WTC11 (cell line): ENCODE measurements at regions not wholly inside any gene's neighbourhood (a gene's known extent, or its start where the extent isn't known, plus 50 kb on each side); places are given as distances from the start of the nearest gene placed in this dataset.

Experiments
- ATAC-seq: fragments of 200-7000 bp; cut with Tn5 transposase; 2 replicates; pipeline ENCODE4 v1.10.0; 2021; ENCODE audit warnings: mild to moderate bottlenecking, moderate library complexity
- CTCF ChIA-PET: fragments of 300-600 bp; sonication (Branson Sonifier 250); formaldehyde crosslinking; loops from one replicate; lab custom pipeline; 2021; ENCODE audit warnings: antibody characterized with exemption; lab: Charles Lee
- POLR2A ChIA-PET: fragments of 350-600 bp; sonication (Branson Sonifier 250); formaldehyde crosslinking; loops from one replicate; lab custom pipeline; 2021; ENCODE audit warnings: antibody characterized with exemption; lab: Charles Lee
- DNase-seq: peaks from one replicate; pipeline ENCODE4 v3.0.0; 2021; ENCODE audit warnings: low spot score
- H3K27ac Mint-ChIP-seq: 2 replicates; pipeline ENCODE4 v1.8.0; 2021; ENCODE audit warnings: mixed read lengths
- H3K27me3 Mint-ChIP-seq: 2 replicates; pipeline ENCODE4 v1.8.0; 2021; ENCODE audit warnings: low read depth, mild to moderate bottlenecking, moderate library complexity, mixed read lengths
- H3K36me3 Mint-ChIP-seq: 2 replicates; pipeline ENCODE4 v1.8.0; 2021; ENCODE audit warnings: mixed read lengths
- H3K4me1 Mint-ChIP-seq: 2 replicates; pipeline ENCODE4 v1.8.0; 2022; ENCODE audit warnings: mixed read lengths
- H3K4me3 Mint-ChIP-seq: 2 replicates; pipeline ENCODE4 v1.8.0; 2021; ENCODE audit warnings: mild to moderate bottlenecking, moderate library complexity, mixed read lengths
- H3K9me3 Mint-ChIP-seq: 2 replicates; pipeline ENCODE4 v1.8.0; 2021; ENCODE audit warnings: mixed read lengths
- ATF1 ChIP-seq: sonication (generic); formaldehyde crosslinking; IDR thresholded peaks from 2 replicates; pipeline ENCODE4 v1.8.1; 2023; ENCODE audit warnings: mild to moderate bottlenecking, moderate library complexity, missing genetic modification reagents
- TEAD1 ChIP-seq: sonication (generic); formaldehyde crosslinking; IDR thresholded peaks from 2 replicates; pipeline ENCODE4 v1.8.0; 2022; ENCODE audit warnings: mild to moderate bottlenecking, missing genetic modification reagents
- TP53 ChIP-seq: sonication (generic); formaldehyde crosslinking; IDR thresholded peaks from 2 replicates; pipeline ENCODE4 v1.8.1; 2023; ENCODE audit warnings: mild to moderate bottlenecking, missing genetic modification reagents
- ZNF138 ChIP-seq: sonication (generic); formaldehyde crosslinking; conservative IDR thresholded peaks from 2 replicates; pipeline ENCODE4 v1.8.1; 2022; ENCODE audit warnings: mild to moderate bottlenecking, moderate library complexity, missing genetic modification reagents
- ZNF317 ChIP-seq: sonication (generic); formaldehyde crosslinking; IDR thresholded peaks from 2 replicates; pipeline ENCODE4 v1.8.1; 2023; ENCODE audit warnings: low read depth, mild to moderate bottlenecking, moderate library complexity, missing genetic modification reagents, borderline replicate concordance
- TF ChIP-seq, protein P1 (sequence below): fragments of 250-450 bp; sonication (Bioruptor Pico); IDR thresholded peaks from 2 replicates; pipeline ENCODE4 v1.9.0; 2021; ENCODE audit warnings: moderate library complexity, mild to moderate bottlenecking, inconsistent platforms, borderline replicate concordance
- TF ChIP-seq, protein P2 (sequence below): sonication (generic); formaldehyde crosslinking; IDR thresholded peaks from 2 replicates; pipeline ENCODE4 v1.8.0; 2023; ENCODE audit warnings: mild to moderate bottlenecking, missing genetic modification reagents
- TF ChIP-seq, protein P3 (sequence below): sonication (generic); formaldehyde crosslinking; IDR thresholded peaks from 2 replicates; pipeline ENCODE4 v1.8.1; 2022; ENCODE audit warnings: mild to moderate bottlenecking, missing genetic modification reagents, moderate library complexity, borderline replicate concordance
- TF ChIP-seq, protein P4 (sequence below): sonication (generic); formaldehyde crosslinking; IDR thresholded peaks from 2 replicates; pipeline ENCODE4 v1.8.1; 2023; ENCODE audit warnings: mild to moderate bottlenecking, missing genetic modification reagents, moderate library complexity
- TF ChIP-seq, protein P5 (sequence below): sonication (generic); formaldehyde crosslinking; IDR thresholded peaks from 2 replicates; pipeline ENCODE4 v1.8.1; 2022; ENCODE audit warnings: low read depth, missing genetic modification reagents, borderline replicate concordance
- TF ChIP-seq, protein P6 (sequence below): sonication (generic); formaldehyde crosslinking; IDR thresholded peaks from 2 replicates; pipeline ENCODE4 v1.8.1; 2022; ENCODE audit warnings: mild to moderate bottlenecking, moderate library complexity, missing genetic modification reagents
- TF ChIP-seq, protein P7 (sequence below): fragments of 250-450 bp; sonication (Bioruptor Pico); IDR thresholded peaks from 2 replicates; pipeline ENCODE4 v2.1.2; 2022; ENCODE audit warnings: mild to moderate bottlenecking, moderate library complexity
- TF ChIP-seq, protein P8 (sequence below): sonication (generic); formaldehyde crosslinking; IDR thresholded peaks from 2 replicates; pipeline ENCODE4 v1.8.1; 2023; ENCODE audit warnings: mild to moderate bottlenecking, missing genetic modification reagents, borderline replicate concordance

DNA sequence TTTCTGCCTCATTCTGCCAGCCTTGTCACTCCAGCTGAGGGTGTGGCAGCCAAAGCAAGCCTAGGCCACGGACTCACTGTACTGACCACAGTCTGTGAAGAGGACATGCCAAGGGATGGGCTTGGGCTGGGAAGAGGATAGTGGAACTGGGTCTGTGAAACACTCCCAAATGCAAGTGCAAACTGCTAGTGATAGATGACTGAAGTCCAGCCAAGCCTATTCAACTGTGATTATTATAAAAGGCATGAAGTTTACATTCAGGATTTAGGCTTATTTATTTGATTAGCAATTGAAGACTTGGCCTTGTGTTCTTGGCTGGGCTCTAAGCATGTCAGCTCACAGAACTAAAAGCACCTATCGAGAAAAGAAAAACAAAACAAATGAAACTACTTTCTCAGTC, 84.9 kb upstream of the UBE2E1 start (continued):
- TF ChIP-seq, protein P1, sequence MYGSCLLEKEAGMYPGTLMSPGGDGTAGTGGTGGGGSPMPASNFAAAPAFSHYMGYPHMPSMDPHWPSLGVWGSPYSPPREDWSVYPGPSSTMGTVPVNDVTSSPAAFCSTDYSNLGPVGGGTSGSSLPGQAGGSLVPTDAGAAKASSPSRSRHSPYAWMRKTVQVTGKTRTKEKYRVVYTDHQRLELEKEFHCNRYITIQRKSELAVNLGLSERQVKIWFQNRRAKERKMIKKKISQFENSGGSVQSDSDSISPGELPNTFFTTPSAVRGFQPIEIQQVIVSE (CRISPR knock-in tag) = no peak
- TF ChIP-seq, all 79 proteins: peak for 0

DNA sequence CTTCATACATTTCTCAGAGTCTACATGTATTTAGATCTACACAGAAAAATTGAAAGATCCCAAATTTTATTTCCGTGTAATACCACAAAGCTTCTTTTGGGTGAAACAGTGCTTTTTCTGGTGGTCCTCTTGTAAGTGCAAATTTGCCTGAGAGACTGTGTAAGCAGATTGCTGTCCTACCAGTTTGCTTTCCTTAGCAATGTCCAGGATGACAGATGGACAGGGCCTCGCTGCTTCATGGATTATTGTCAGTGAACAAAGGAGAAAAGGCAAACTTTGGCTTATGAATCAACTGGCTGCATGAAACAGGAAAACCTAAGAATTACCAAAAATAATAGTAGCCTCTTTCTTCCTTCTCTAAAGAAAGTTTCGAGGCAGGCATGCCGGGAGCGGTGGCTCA, 82.6 kb upstream of the UBE2E1 start:
- no peaks in the 10 kb centered on the region for H3K9me3 Mint-ChIP-seq
- H3K27ac Mint-ChIP-seq = no peak overlapping the region
- peaks cover under 1% of the 10 kb centered on the region; the same call in 1 of the 2 replicates for H3K4me1 Mint-ChIP-seq
- ChIA-PET POLR2A (no interaction called here), CTCF (no interaction called here)
- ATAC-seq = no peak
- DNase-seq = no peak
- H3K4me3 Mint-ChIP-seq = no peak overlapping the region
- H3K36me3 Mint-ChIP-seq = no peaks in the 10 kb centered on the region
- no peak for TF ChIP-seq ATF1 (CRISPR knock-in tag)
- TF ChIP-seq, protein P2, sequence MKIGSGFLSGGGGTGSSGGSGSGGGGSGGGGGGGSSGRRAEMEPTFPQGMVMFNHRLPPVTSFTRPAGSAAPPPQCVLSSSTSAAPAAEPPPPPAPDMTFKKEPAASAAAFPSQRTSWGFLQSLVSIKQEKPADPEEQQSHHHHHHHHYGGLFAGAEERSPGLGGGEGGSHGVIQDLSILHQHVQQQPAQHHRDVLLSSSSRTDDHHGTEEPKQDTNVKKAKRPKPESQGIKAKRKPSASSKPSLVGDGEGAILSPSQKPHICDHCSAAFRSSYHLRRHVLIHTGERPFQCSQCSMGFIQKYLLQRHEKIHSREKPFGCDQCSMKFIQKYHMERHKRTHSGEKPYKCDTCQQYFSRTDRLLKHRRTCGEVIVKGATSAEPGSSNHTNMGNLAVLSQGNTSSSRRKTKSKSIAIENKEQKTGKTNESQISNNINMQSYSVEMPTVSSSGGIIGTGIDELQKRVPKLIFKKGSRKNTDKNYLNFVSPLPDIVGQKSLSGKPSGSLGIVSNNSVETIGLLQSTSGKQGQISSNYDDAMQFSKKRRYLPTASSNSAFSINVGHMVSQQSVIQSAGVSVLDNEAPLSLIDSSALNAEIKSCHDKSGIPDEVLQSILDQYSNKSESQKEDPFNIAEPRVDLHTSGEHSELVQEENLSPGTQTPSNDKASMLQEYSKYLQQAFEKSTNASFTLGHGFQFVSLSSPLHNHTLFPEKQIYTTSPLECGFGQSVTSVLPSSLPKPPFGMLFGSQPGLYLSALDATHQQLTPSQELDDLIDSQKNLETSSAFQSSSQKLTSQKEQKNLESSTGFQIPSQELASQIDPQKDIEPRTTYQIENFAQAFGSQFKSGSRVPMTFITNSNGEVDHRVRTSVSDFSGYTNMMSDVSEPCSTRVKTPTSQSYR (CRISPR knock-in tag) = no peak
- no peaks in the 10 kb centered on the region for H3K27me3 Mint-ChIP-seq

DNA sequence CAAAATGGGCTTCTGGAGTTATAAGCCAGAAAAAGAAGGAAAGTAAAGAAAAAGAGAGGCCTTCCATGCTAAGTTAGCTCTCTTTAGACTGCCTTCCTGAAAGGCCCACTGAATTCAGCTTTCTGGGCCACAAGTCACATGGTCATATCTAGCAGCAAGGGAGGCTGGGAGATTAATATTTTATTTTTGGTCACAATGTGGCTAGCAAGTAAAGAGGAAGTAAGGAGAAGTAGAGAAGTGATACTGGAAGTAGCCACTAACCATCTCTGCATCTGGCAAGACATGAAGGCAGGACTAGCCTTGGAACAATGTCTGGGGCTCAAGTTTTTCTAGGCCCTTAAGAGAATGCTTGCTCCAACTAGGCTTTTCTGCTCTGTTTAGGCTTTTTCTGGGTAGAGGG, 81.8 kb upstream of the UBE2E1 start:
- ATAC-seq = no peak
- Mint-ChIP-seq H3K27me3 (no peaks in the 10 kb centered on the region), H3K4me3 (no peak overlapping the region), H3K9me3 (no peaks in the 10 kb centered on the region), H3K27ac (no peak overlapping the region), H3K4me1 (peaks cover 8% of the 10 kb centered on the region), H3K36me3 (no peaks in the 10 kb centered on the region)
- ChIA-PET POLR2A (no interaction called here), CTCF (no interaction called here)
- no peak for DNase-seq
- no peak for TF ChIP-seq TEAD1 (CRISPR knock-in tag)
- TF ChIP-seq, protein P3, sequence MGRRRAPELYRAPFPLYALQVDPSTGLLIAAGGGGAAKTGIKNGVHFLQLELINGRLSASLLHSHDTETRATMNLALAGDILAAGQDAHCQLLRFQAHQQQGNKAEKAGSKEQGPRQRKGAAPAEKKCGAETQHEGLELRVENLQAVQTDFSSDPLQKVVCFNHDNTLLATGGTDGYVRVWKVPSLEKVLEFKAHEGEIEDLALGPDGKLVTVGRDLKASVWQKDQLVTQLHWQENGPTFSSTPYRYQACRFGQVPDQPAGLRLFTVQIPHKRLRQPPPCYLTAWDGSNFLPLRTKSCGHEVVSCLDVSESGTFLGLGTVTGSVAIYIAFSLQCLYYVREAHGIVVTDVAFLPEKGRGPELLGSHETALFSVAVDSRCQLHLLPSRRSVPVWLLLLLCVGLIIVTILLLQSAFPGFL = no peak
- TF ChIP-seq, protein P4, sequence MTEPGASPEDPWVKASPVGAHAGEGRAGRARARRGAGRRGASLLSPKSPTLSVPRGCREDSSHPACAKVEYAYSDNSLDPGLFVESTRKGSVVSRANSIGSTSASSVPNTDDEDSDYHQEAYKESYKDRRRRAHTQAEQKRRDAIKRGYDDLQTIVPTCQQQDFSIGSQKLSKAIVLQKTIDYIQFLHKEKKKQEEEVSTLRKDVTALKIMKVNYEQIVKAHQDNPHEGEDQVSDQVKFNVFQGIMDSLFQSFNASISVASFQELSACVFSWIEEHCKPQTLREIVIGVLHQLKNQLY (CRISPR knock-in tag) = no peak
- TF ChIP-seq, protein P5, sequence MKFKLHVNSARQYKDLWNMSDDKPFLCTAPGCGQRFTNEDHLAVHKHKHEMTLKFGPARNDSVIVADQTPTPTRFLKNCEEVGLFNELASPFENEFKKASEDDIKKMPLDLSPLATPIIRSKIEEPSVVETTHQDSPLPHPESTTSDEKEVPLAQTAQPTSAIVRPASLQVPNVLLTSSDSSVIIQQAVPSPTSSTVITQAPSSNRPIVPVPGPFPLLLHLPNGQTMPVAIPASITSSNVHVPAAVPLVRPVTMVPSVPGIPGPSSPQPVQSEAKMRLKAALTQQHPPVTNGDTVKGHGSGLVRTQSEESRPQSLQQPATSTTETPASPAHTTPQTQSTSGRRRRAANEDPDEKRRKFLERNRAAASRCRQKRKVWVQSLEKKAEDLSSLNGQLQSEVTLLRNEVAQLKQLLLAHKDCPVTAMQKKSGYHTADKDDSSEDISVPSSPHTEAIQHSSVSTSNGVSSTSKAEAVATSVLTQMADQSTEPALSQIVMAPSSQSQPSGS (CRISPR knock-in tag) = no peak
- TF ChIP-seq, all 79 proteins: peak for 0

DNA sequence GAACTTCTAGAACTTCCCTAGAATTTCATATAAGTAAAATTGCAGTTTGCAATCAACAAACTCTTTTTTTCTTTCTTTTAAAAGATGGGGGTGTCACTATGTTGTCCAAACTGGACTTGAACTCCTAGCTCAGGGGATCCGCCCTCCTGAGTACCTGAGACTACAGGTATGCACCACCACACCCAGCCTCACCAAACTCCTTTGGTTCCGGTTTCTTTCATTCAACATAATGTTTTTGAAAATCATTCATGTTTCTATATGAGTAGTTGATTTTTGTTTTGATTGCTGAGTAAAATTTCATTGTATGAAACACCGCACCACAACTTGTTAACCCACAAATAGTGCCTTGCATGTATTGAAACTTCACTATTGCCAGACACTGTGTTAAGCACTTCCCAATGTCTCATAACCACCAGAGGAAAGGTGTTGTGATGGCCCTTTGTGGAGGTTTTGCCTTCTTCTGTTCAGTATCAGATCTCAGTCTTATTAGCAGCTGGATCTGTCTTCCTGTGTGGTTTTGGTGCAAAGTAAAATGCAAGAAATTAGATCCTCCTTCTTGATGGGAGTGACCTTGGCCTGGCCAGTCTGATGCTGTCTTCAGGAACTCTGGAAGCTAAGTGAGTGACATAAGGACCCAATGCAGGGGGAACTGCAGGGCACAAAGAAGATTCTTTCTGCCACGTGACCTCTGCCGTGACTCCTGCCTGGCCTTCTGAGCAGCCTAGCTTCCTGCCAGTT, 78.8 kb upstream of the UBE2E1 start:
- Mint-ChIP-seq H3K27ac (no peak overlapping the region), H3K36me3 (no peaks in the 10 kb centered on the region), H3K4me1 (peaks cover 18% of the 10 kb centered on the region), H3K27me3 (no peaks in the 10 kb centered on the region), H3K4me3 (no peak overlapping the region), H3K9me3 (no peaks in the 10 kb centered on the region)
- ATAC-seq (no peak), DNase-seq (no peak)
- ChIA-PET POLR2A (no interaction called here), CTCF (interaction anchor here (0.6 kb wide), 1 partner anchor 684 kb away, joined by 3 read pairs; no protein-coding TSS in a partner anchor)
- TF ChIP-seq, protein P6, sequence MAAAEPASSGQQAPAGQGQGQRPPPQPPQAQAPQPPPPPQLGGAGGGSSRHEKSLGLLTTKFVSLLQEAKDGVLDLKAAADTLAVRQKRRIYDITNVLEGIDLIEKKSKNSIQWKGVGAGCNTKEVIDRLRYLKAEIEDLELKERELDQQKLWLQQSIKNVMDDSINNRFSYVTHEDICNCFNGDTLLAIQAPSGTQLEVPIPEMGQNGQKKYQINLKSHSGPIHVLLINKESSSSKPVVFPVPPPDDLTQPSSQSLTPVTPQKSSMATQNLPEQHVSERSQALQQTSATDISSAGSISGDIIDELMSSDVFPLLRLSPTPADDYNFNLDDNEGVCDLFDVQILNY = no peak
- TF ChIP-seq ZNF317 (CRISPR knock-in tag) (no peak), TP53 (CRISPR knock-in tag) (no peak), ZNF138 (no peak)
- TF ChIP-seq, protein P1 (CRISPR knock-in tag) = no peak
- TF ChIP-seq, protein P7, sequence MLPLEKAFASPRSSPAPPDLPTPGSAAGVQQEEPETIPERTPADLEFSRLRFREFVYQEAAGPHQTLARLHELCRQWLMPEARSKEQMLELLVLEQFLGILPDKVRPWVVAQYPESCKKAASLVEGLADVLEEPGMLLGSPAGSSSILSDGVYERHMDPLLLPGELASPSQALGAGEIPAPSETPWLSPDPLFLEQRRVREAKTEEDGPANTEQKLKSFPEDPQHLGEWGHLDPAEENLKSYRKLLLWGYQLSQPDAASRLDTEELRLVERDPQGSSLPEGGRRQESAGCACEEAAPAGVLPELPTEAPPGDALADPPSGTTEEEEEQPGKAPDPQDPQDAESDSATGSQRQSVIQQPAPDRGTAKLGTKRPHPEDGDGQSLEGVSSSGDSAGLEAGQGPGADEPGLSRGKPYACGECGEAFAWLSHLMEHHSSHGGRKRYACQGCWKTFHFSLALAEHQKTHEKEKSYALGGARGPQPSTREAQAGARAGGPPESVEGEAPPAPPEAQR (CRISPR knock-in tag) = no peak
- TF ChIP-seq, protein P8, sequence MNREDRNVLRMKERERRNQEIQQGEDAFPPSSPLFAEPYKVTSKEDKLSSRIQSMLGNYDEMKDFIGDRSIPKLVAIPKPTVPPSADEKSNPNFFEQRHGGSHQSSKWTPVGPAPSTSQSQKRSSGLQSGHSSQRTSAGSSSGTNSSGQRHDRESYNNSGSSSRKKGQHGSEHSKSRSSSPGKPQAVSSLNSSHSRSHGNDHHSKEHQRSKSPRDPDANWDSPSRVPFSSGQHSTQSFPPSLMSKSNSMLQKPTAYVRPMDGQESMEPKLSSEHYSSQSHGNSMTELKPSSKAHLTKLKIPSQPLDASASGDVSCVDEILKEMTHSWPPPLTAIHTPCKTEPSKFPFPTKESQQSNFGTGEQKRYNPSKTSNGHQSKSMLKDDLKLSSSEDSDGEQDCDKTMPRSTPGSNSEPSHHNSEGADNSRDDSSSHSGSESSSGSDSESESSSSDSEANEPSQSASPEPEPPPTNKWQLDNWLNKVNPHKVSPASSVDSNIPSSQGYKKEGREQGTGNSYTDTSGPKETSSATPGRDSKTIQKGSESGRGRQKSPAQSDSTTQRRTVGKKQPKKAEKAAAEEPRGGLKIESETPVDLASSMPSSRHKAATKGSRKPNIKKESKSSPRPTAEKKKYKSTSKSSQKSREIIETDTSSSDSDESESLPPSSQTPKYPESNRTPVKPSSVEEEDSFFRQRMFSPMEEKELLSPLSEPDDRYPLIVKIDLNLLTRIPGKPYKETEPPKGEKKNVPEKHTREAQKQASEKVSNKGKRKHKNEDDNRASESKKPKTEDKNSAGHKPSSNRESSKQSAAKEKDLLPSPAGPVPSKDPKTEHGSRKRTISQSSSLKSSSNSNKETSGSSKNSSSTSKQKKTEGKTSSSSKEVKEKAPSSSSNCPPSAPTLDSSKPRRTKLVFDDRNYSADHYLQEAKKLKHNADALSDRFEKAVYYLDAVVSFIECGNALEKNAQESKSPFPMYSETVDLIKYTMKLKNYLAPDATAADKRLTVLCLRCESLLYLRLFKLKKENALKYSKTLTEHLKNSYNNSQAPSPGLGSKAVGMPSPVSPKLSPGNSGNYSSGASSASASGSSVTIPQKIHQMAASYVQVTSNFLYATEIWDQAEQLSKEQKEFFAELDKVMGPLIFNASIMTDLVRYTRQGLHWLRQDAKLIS (CRISPR knock-in tag) = no peak
